ENCODE measurements at regions not wholly inside any gene's neighbourhood (a gene's known extent, or its start where the extent isn't known, plus 50 kb on each side); places are given as distances from the start of the nearest gene placed in this dataset.

- TF ChIP-seq, protein P1, sequence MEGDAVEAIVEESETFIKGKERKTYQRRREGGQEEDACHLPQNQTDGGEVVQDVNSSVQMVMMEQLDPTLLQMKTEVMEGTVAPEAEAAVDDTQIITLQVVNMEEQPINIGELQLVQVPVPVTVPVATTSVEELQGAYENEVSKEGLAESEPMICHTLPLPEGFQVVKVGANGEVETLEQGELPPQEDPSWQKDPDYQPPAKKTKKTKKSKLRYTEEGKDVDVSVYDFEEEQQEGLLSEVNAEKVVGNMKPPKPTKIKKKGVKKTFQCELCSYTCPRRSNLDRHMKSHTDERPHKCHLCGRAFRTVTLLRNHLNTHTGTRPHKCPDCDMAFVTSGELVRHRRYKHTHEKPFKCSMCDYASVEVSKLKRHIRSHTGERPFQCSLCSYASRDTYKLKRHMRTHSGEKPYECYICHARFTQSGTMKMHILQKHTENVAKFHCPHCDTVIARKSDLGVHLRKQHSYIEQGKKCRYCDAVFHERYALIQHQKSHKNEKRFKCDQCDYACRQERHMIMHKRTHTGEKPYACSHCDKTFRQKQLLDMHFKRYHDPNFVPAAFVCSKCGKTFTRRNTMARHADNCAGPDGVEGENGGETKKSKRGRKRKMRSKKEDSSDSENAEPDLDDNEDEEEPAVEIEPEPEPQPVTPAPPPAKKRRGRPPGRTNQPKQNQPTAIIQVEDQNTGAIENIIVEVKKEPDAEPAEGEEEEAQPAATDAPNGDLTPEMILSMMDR (IDR thresholded peaks at IDR 0.05), result no peak
- TF ChIP-seq POLR2A (IDR thresholded peaks at IDR 0.05), result no peak
These were observed 893.0 kb downstream of the UQCRFS1 start for GRCh38 chr19:28319918-28320317.

Measured in heart left ventricle (tissue), 13 donors.